ENCODE measurements at regions not wholly inside any gene's neighbourhood (a gene's known extent, or its start where the extent isn't known, plus 50 kb on each side); places are given as distances from the start of the nearest gene placed in this dataset.
A peak's percentile ranks its signal among the peaks of the same experiment; 100 is the strongest.

- no peaks in the 10 kb centered on the region; the same call in 1 of the 2 replicates for H3K4me1 ChIP-seq (ENCODE audit: insufficient read depth)
- H3K27ac ChIP-seq (ENCODE audit: low read depth): no peak overlapping the region
- H3K79me2 ChIP-seq (replicated peaks; ENCODE audit: insufficient read depth): no peaks in the 10 kb centered on the region
- H3K27ac Mint-ChIP-seq: no peak overlapping the region
- H3K4me2 ChIP-seq: no peak overlapping the region
- no peak for DNase-seq (ENCODE audit: low spot score)
- peak overlapping the region; percentile 38; the same call in 1 of the 2 replicates for H2AFZ ChIP-seq
- H4K20me1 ChIP-seq (replicated peaks; ENCODE audit: insufficient read depth): no peaks in the 10 kb centered on the region
- H3K9me3 Mint-ChIP-seq: no peaks in the 10 kb centered on the region
- no peak for TF ChIP-seq STAT1 (IDR thresholded peaks at IDR 0.05; ENCODE audit: unreplicated experiment)
- no peak for TF ChIP-seq EZH2 (IDR thresholded peaks at IDR 0.05; ENCODE audit: low read depth, unreplicated experiment)
- no peak for TF ChIP-seq ZNF114 (CRISPR knock-in tag; IDR thresholded peaks at IDR 0.05)
- TF ChIP-seq CREB1 (CRISPR knock-in tag; IDR thresholded peaks at IDR 0.05; ENCODE audit: low read depth): no peak
- TF ChIP-seq ZNF331 (CRISPR knock-in tag; IDR thresholded peaks at IDR 0.05; ENCODE audit: low read depth): no peak
- TF ChIP-seq, protein P1, sequence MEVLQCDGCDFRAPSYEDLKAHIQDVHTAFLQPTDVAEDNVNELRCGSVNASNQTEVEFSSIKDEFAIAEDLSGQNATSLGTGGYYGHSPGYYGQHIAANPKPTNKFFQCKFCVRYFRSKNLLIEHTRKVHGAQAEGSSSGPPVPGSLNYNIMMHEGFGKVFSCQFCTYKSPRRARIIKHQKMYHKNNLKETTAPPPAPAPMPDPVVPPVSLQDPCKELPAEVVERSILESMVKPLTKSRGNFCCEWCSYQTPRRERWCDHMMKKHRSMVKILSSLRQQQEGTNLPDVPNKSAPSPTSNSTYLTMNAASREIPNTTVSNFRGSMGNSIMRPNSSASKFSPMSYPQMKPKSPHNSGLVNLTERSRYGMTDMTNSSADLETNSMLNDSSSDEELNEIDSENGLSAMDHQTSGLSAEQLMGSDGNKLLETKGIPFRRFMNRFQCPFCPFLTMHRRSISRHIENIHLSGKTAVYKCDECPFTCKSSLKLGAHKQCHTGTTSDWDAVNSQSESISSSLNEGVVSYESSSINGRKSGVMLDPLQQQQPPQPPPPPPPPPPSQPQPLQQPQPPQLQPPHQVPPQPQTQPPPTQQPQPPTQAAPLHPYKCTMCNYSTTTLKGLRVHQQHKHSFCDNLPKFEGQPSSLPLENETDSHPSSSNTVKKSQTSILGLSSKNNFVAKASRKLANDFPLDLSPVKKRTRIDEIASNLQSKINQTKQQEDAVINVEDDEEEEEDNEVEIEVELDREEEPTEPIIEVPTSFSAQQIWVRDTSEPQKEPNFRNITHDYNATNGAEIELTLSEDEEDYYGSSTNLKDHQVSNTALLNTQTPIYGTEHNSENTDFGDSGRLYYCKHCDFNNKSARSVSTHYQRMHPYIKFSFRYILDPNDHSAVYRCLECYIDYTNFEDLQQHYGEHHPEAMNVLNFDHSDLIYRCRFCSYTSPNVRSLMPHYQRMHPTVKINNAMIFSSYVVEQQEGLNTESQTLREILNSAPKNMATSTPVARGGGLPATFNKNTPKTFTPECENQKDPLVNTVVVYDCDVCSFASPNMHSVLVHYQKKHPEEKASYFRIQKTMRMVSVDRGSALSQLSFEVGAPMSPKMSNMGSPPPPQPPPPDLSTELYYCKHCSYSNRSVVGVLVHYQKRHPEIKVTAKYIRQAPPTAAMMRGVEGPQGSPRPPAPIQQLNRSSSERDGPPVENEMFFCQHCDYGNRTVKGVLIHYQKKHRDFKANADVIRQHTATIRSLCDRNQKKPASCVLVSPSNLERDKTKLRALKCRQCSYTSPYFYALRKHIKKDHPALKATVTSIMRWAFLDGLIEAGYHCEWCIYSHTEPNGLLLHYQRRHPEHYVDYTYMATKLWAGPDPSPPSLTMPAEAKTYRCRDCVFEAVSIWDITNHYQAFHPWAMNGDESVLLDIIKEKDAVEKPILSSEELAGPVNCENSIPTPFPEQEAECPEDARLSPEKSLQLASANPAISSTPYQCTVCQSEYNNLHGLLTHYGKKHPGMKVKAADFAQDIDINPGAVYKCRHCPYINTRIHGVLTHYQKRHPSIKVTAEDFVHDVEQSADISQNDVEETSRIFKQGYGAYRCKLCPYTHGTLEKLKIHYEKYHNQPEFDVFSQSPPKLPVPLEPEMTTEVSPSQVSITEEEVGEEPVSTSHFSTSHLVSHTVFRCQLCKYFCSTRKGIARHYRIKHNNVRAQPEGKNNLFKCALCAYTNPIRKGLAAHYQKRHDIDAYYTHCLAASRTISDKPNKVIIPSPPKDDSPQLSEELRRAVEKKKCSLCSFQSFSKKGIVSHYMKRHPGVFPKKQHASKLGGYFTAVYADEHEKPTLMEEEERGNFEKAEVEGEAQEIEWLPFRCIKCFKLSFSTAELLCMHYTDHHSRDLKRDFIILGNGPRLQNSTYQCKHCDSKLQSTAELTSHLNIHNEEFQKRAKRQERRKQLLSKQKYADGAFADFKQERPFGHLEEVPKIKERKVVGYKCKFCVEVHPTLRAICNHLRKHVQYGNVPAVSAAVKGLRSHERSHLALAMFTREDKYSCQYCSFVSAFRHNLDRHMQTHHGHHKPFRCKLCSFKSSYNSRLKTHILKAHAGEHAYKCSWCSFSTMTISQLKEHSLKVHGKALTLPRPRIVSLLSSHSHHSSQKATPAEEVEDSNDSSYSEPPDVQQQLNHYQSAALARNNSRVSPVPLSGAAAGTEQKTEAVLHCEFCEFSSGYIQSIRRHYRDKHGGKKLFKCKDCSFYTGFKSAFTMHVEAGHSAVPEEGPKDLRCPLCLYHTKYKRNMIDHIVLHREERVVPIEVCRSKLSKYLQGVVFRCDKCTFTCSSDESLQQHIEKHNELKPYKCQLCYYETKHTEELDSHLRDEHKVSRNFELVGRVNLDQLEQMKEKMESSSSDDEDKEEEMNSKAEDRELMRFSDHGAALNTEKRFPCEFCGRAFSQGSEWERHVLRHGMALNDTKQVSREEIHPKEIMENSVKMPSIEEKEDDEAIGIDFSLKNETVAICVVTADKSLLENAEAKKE (CRISPR knock-in tag; IDR thresholded peaks at IDR 0.05): no peak
- TF ChIP-seq, protein P2, sequence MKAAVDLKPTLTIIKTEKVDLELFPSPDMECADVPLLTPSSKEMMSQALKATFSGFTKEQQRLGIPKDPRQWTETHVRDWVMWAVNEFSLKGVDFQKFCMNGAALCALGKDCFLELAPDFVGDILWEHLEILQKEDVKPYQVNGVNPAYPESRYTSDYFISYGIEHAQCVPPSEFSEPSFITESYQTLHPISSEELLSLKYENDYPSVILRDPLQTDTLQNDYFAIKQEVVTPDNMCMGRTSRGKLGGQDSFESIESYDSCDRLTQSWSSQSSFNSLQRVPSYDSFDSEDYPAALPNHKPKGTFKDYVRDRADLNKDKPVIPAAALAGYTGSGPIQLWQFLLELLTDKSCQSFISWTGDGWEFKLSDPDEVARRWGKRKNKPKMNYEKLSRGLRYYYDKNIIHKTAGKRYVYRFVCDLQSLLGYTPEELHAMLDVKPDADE (IDR thresholded peaks at IDR 0.05): no peak
- TF ChIP-seq POLR2AphosphoS5 (IDR thresholded peaks at IDR 0.05; ENCODE audit: low read depth): no peak
- no peak for TF ChIP-seq EZH2phosphoT487 (IDR thresholded peaks at IDR 0.05; ENCODE audit: unreplicated experiment)
- TF ChIP-seq NANOG (IDR thresholded peaks at IDR 0.05; ENCODE audit: borderline replicate concordance): no peak
- TF ChIP-seq, protein P3, sequence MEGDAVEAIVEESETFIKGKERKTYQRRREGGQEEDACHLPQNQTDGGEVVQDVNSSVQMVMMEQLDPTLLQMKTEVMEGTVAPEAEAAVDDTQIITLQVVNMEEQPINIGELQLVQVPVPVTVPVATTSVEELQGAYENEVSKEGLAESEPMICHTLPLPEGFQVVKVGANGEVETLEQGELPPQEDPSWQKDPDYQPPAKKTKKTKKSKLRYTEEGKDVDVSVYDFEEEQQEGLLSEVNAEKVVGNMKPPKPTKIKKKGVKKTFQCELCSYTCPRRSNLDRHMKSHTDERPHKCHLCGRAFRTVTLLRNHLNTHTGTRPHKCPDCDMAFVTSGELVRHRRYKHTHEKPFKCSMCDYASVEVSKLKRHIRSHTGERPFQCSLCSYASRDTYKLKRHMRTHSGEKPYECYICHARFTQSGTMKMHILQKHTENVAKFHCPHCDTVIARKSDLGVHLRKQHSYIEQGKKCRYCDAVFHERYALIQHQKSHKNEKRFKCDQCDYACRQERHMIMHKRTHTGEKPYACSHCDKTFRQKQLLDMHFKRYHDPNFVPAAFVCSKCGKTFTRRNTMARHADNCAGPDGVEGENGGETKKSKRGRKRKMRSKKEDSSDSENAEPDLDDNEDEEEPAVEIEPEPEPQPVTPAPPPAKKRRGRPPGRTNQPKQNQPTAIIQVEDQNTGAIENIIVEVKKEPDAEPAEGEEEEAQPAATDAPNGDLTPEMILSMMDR (conservative IDR thresholded peaks at IDR 0.05; ENCODE audit: low read depth in 2 of 2): no peak
- TF ChIP-seq JUNB (IDR thresholded peaks at IDR 0.05; ENCODE audit: unreplicated experiment): no peak
- TF ChIP-seq, protein P4, sequence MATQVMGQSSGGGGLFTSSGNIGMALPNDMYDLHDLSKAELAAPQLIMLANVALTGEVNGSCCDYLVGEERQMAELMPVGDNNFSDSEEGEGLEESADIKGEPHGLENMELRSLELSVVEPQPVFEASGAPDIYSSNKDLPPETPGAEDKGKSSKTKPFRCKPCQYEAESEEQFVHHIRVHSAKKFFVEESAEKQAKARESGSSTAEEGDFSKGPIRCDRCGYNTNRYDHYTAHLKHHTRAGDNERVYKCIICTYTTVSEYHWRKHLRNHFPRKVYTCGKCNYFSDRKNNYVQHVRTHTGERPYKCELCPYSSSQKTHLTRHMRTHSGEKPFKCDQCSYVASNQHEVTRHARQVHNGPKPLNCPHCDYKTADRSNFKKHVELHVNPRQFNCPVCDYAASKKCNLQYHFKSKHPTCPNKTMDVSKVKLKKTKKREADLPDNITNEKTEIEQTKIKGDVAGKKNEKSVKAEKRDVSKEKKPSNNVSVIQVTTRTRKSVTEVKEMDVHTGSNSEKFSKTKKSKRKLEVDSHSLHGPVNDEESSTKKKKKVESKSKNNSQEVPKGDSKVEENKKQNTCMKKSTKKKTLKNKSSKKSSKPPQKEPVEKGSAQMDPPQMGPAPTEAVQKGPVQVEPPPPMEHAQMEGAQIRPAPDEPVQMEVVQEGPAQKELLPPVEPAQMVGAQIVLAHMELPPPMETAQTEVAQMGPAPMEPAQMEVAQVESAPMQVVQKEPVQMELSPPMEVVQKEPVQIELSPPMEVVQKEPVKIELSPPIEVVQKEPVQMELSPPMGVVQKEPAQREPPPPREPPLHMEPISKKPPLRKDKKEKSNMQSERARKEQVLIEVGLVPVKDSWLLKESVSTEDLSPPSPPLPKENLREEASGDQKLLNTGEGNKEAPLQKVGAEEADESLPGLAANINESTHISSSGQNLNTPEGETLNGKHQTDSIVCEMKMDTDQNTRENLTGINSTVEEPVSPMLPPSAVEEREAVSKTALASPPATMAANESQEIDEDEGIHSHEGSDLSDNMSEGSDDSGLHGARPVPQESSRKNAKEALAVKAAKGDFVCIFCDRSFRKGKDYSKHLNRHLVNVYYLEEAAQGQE (IDR thresholded peaks at IDR 0.05; ENCODE audit: unreplicated experiment): no peak
- no peak for ATAC-seq
- H3K27me3 Mint-ChIP-seq (ENCODE audit: insufficient read depth, low read depth, poor library complexity): no peaks in the 10 kb centered on the region
- H3K36me3 ChIP-seq (ENCODE audit: insufficient read depth): no peaks in the 10 kb centered on the region
- H3F3A ChIP-seq (replicated peaks; ENCODE audit: low read depth): no peaks in the 10 kb centered on the region
- no peak overlapping the region for H3K4me3 ChIP-seq
- peaks cover 10% of the 10 kb centered on the region; the same call in 1 of the 2 replicates for H3K9me2 ChIP-seq (ENCODE audit: insufficient read depth)
- peaks cover 2% of the 10 kb centered on the region; the same call in 2 of the 3 replicates for H3K4me1 Mint-ChIP-seq
- H3K4me3 Mint-ChIP-seq: no peak overlapping the region
- H3K27me3 ChIP-seq (ENCODE audit: insufficient read depth): no peaks in the 10 kb centered on the region
- H3K36me3 Mint-ChIP-seq (ENCODE audit: low read depth): no peaks in the 10 kb centered on the region
These were observed 154.9 kb upstream of the ANKRD28 start for GRCh38 chr3:15952543-15953175.
